Activated T-cell treated with anti-CD3 and anti-CD28 coated beads, Interleukin-2, amount 50 U/mL, for 4 hours (primary cell): ENCODE measurements at regions not wholly inside any gene's neighbourhood (a gene's known extent, or its start where the extent isn't known, plus 50 kb on each side); places are given as distances from the start of the nearest gene placed in this dataset.
A peak's percentile ranks its signal among the peaks of the same experiment; 100 is the strongest.

Experiments used
- ATAC-seq, 2 donors: fragments of 200-7000 bp; cut with Tn5 transposase; one replicate each; pipeline ENCODE4 v1.10.0; 2021
- DNase-seq: peaks from one replicate; pipeline ENCODE4 v3.0.0-alpha.2; 2020
- H3K27me3 Mint-ChIP-seq: one replicate; pipeline ENCODE4 v1.8.0; 2021; ENCODE audit warnings: low read depth, mixed read lengths
- H3K36me3 Mint-ChIP-seq: one replicate; pipeline ENCODE4 v1.8.0; 2022; ENCODE audit warnings: mixed read lengths; ENCODE audit not compliant: insufficient read depth
- H3K4me1 Mint-ChIP-seq: one replicate; pipeline ENCODE4 v1.8.0; 2021; ENCODE audit warnings: low read depth, mixed read lengths
- H3K4me3 Mint-ChIP-seq: one replicate; pipeline ENCODE4 v1.8.0; 2021; ENCODE audit warnings: mild to moderate bottlenecking, moderate library complexity, mixed read lengths
- H3K9me3 Mint-ChIP-seq: one replicate; pipeline ENCODE4 v1.8.0; 2021; ENCODE audit warnings: mixed read lengths

DNA sequence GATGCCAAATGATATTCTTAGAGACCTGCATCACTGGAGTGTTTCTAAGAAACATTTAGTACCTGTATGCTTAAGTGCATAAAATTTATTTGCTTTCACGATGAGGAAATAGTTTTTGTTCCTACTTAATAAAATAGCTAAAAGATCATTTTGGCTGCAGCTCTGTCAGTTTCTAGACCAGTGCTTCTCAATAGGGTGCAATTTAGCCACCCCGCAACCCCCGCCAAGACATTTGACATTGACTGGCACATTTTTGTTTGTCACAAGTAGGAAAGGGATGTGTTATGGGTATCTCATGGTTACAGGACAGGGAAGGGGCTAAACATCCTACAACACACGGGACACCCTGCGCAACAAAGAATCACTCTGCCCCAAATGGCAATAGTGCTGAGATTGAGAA lies 335.7 kb upstream of the HSF2 start:
- no peaks in the 10 kb centered on the region for H3K27me3 Mint-ChIP-seq
- no peaks in the 10 kb centered on the region for H3K4me1 Mint-ChIP-seq
- no peaks in the 10 kb centered on the region for H3K9me3 Mint-ChIP-seq
- no peak overlapping the region for H3K4me3 Mint-ChIP-seq
- ATAC-seq = no peak
- no peaks in the 10 kb centered on the region for H3K36me3 Mint-ChIP-seq
- no peak for DNase-seq

DNA sequence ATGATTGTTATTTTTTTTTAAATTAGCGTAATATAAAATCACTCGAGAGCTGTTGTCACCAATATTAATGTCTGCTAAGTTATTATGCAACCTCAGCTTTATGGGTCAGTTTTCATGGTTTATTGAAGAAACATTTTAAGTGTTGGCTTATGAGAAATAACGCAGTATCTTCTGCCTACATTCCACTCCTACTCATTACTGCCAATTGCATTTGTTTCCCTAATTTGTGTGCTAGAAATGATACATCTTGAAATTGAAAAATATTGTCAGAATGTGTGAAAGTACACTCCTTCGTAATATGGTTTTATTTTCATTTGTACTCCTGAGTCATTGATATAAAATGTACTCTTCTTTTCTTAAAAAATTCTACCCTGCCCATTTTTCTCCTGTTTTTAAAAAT lies 333.3 kb upstream of the HSF2 start:
- no peaks in the 10 kb centered on the region for H3K27me3 Mint-ChIP-seq
- no peaks in the 10 kb centered on the region for H3K36me3 Mint-ChIP-seq
- no peak for DNase-seq
- no peaks in the 10 kb centered on the region for H3K9me3 Mint-ChIP-seq
- no peak for ATAC-seq
- no peak overlapping the region for H3K4me3 Mint-ChIP-seq
- H3K4me1 Mint-ChIP-seq = no peaks in the 10 kb centered on the region

- H3K4me3 Mint-ChIP-seq = no peak overlapping the region
- H3K4me1 Mint-ChIP-seq = no peaks in the 10 kb centered on the region
- no peak for DNase-seq
- no peaks in the 10 kb centered on the region for H3K36me3 Mint-ChIP-seq
- ATAC-seq = no peak
- no peaks in the 10 kb centered on the region for H3K27me3 Mint-ChIP-seq
- H3K9me3 Mint-ChIP-seq = no peaks in the 10 kb centered on the region
Measured at GRCh38 chr6:122068291-122068769, 331.1 kb upstream of the HSF2 start.

DNA sequence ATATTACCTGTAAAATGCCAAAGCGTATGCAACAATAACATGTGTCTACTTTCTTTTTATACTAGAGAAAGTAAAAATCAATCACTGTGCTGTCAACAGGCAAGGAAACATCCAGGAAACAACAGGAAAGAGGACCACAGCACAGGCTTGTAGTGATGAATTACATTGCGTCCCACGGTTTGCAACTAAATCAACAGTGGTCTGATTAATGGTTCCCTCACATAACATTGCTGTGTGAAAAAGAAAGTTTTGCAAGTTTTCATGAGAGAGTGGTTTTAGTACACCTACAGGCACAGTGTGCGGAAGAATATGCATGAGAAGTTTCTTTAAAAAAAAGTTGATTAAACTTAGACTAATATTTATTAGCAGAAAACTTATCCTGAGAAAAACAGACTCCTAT lies 329.5 kb upstream of the HSF2 start:
- DNase-seq = no peak
- no peaks in the 10 kb centered on the region for H3K4me1 Mint-ChIP-seq
- no peak for ATAC-seq
- H3K27me3 Mint-ChIP-seq = no peaks in the 10 kb centered on the region
- no peak overlapping the region for H3K4me3 Mint-ChIP-seq
- no peaks in the 10 kb centered on the region for H3K36me3 Mint-ChIP-seq
- H3K9me3 Mint-ChIP-seq = no peaks in the 10 kb centered on the region

DNA sequence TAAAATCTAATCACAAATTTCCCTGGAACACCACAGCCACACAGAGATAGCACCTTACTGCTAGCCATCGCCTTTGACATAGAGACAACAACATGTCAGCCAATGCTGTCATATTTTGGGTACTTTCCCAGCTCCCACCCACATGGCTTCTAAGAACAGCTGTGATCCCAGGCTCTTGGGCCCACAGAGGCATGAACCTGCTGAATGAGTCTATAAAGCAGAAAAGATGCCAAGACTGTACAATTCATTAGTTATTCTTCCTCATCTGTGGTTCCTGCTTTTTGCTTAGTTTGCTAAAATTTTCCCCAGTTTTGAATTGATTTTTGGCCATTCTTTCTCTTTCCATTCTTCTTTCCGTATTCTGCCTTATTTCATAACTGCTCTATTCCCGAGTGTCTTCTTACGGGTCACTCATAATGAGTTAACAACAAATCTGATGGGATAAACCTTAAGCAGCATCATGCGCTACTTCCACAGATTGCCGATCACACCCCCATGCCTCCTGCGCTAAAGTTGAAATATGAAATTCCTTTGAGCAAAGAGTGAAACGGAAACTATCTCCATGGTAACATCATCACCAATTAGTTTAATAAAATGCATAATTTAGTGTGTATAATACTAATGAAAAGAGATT lies 327.3 kb upstream of the HSF2 start:
- Mint-ChIP-seq H3K4me3 (no peak overlapping the region), H3K27me3 (no peaks in the 10 kb centered on the region), H3K36me3 (no peaks in the 10 kb centered on the region), H3K9me3 (no peaks in the 10 kb centered on the region), H3K4me1 (no peaks in the 10 kb centered on the region)
- DNase-seq (no peak), ATAC-seq (peak in 1 of 2 donors; percentile 25)

DNA sequence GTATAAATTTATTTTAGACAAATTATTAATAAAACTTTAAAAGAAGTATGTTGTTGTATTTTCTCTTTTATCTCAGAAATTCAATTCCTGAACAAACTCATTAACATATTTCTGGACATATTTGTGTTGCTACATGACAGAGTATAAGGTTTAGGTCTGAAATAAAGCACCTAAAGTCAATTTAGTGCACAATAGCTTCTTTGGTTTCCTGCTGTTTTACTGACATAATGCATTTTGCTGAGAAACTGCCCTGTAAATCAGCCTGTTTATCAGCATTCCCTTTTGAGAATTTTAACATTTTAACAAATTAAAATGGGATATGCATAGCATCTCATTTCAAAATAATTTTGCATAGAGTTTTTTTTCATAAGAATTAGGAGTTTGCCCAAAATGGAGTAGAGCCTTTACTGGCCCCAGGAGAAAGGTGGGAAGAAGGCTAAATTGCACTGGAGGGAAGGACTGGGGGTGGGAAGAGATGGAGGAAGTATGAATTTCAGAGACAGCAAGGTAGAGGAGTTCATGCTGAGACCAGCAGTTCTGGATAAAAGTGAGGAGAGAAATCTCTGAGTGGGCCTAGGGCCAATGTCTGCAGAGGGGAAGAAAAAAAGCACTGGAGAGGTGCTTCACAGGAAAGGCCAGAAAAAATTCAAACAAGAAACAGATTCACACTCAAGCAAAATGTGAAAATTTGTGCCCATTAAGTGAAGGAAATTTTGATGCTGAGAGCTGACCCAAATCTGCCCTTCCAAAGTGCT lies 324.2 kb upstream of the HSF2 start:
- DNase-seq (no peak), ATAC-seq (no peak)
- H3K27me3 Mint-ChIP-seq = no peaks in the 10 kb centered on the region
- H3K4me3 Mint-ChIP-seq = no peak overlapping the region
- no peaks in the 10 kb centered on the region for H3K36me3 Mint-ChIP-seq
- no peaks in the 10 kb centered on the region for H3K9me3 Mint-ChIP-seq
- no peaks in the 10 kb centered on the region for H3K4me1 Mint-ChIP-seq

DNA sequence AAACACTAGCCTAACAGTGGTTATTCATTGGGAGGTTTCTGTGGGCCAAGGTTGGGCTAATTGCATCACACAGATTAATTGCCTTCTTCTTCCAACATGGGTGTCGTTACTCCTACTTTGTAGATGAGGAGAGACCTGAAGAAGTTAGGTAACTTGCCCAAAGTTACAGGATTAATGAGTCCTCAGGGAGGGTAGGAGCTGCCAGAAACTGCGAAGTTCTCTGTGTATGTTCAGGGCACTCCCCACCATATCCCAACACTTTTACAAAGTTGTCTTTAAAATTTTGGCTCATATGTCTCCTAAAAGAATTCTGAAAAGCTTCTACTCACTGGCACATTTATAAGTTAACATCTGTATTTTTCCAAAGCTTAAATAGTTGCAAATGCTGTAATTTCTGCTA lies 323.5 kb upstream of the HSF2 start:
- H3K27me3 Mint-ChIP-seq = no peaks in the 10 kb centered on the region
- no peak overlapping the region for H3K4me3 Mint-ChIP-seq
- no peak for DNase-seq
- no peaks in the 10 kb centered on the region for H3K4me1 Mint-ChIP-seq
- ATAC-seq = no peak
- H3K36me3 Mint-ChIP-seq = no peaks in the 10 kb centered on the region
- H3K9me3 Mint-ChIP-seq = no peaks in the 10 kb centered on the region

DNA sequence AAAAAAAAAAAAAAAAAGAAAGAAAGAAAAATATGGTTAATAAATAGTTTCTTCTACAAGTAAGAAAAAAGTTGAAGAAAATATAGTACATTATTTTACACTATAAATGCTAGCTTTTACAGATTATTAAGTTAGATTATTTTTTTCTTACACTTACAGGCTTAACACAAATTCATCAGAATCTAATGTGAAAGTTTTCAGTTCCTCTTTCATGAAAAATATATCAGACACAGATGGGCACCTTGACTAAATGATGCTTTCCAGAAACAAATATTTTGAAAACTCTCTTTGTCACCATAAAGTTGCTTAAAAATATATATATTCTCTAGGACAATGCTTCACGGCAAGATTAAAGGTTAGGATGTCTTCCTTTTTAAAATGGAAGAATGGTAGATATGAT lies 321.8 kb upstream of the HSF2 start:
- DNase-seq = no peak
- no peaks in the 10 kb centered on the region for H3K9me3 Mint-ChIP-seq
- H3K4me3 Mint-ChIP-seq = no peak overlapping the region
- ATAC-seq = no peak
- H3K36me3 Mint-ChIP-seq = no peaks in the 10 kb centered on the region
- no peaks in the 10 kb centered on the region for H3K27me3 Mint-ChIP-seq
- no peaks in the 10 kb centered on the region for H3K4me1 Mint-ChIP-seq

GRCh38 chr6:122078481-122078880 lies 321.0 kb upstream of the HSF2 start:
- no peaks in the 10 kb centered on the region for H3K27me3 Mint-ChIP-seq
- ATAC-seq = no peak
- H3K9me3 Mint-ChIP-seq = no peaks in the 10 kb centered on the region
- H3K4me3 Mint-ChIP-seq = no peak overlapping the region
- H3K4me1 Mint-ChIP-seq = no peaks in the 10 kb centered on the region
- no peaks in the 10 kb centered on the region for H3K36me3 Mint-ChIP-seq
- DNase-seq = no peak

DNA sequence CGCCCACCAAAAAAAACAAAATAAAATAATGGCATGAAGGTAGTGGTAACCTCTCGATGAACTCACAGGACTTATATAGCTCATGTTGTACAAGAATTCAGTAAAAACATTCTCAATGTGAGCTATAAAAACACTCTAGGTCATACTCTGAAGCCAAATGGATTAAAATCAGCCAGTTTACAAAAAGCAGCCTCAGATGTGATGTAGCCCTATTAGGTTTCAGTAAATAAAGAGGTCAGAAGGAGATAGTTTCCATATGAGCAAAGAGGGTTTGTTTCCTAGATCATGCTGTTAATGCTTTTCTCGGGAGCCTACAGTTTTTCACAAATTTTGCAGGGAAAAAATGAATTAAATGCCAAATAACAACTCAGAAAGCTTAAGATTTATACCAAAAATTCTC lies 319.5 kb upstream of the HSF2 start:
- DNase-seq = no peak
- Mint-ChIP-seq H3K4me1 (no peaks in the 10 kb centered on the region), H3K27me3 (no peaks in the 10 kb centered on the region), H3K36me3 (no peaks in the 10 kb centered on the region), H3K9me3 (no peaks in the 10 kb centered on the region), H3K4me3 (no peak overlapping the region)
- ATAC-seq = no peak

DNA sequence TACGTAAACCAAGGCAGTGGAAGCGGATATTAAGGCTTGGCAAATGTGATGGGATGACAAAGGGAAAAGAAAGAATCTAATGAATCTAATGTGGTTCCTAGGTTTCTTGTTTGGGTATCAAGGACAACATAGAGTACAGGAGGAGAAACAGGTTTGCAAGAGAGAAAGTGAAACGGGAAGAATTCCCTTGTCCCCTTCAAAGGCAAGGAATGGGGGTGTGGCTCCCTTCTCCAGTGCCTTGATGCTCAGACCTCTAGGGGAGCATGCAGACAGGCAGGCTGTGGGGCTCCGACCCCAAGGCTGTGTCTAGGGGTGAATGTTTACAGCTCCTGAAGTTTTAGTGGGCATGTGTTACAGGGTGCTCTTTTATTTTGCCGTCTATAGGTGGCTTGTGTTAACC lies 317.5 kb upstream of the HSF2 start:
- Mint-ChIP-seq H3K36me3 (no peaks in the 10 kb centered on the region), H3K4me1 (no peaks in the 10 kb centered on the region), H3K9me3 (no peaks in the 10 kb centered on the region), H3K4me3 (no peak overlapping the region), H3K27me3 (no peaks in the 10 kb centered on the region)
- no peak for ATAC-seq
- DNase-seq = no peak

DNA sequence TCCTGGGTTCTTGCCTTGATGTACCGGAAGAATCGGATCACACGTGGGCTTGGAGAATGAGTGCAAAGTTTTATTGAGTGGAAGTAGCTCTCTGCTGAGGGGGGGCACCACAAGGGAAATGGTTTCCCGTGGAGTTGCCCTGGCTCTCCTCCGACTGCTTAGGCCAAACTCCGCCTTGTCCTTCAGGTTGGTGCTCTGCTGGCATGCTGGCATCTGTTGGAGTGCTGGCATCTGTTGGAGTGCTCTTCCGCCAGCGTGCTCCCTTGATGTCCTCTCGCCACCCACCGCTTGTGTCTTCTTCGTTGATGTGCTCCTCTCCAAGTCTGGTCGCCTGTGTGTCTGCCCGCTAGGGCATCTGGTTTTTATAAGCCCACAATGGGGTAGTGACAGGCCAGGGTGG lies 317.1 kb upstream of the HSF2 start:
- Mint-ChIP-seq H3K4me3 (no peak overlapping the region), H3K9me3 (no peaks in the 10 kb centered on the region), H3K36me3 (no peaks in the 10 kb centered on the region), H3K27me3 (no peaks in the 10 kb centered on the region), H3K4me1 (no peaks in the 10 kb centered on the region)
- no peak for DNase-seq
- ATAC-seq = no peak

DNA sequence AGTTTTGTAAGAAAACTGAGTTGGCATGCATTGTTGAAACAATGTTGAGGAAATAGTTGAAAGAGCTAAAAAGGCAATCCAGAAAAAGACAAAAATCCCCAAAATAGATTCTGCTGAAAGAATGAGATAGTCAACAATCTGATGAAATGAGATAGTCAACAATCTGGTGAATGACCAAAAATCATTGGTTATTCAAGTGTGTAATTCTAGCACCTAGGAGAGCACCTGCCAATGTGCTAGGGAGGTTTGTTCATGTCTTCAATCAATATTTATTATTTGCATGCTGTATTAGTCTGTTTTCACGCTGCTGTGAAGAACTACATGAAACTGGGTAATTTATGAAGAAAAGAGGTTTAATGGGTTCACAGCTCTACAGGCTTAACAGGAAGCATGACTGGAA lies 307.1 kb upstream of the HSF2 start:
- ATAC-seq (no peak), DNase-seq (no peak)
- Mint-ChIP-seq H3K4me1 (no peaks in the 10 kb centered on the region), H3K36me3 (no peaks in the 10 kb centered on the region), H3K4me3 (no peak overlapping the region), H3K9me3 (no peaks in the 10 kb centered on the region), H3K27me3 (no peaks in the 10 kb centered on the region)

DNA sequence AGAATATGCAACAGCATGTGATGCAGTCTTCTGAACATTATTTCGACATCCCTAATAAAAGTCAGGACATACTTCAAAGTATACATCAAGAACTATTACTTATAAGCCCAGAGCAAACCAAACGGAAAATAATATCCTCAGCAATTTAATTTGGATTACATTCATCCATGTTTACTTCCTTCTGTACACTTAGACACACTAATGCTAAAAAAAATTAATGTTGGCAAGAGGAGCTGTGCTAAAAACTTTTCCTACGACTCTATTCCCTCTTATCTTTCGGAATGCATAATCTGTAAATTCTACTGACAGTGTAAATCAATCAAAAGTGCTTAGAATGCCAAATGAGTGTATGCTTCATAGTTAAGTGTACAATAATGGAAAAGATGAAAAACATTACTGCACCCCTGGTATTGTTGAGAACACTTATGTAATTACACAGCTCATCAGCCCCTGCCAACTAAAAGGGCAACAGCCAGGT lies 301.2 kb upstream of the HSF2 start:
- Mint-ChIP-seq H3K27me3 (no peaks in the 10 kb centered on the region), H3K9me3 (no peaks in the 10 kb centered on the region), H3K36me3 (no peaks in the 10 kb centered on the region), H3K4me1 (no peaks in the 10 kb centered on the region), H3K4me3 (no peak overlapping the region)
- ATAC-seq (no peak), DNase-seq (no peak)

GRCh38 chr6:122102026-122102425 lies 297.4 kb upstream of the HSF2 start:
- ATAC-seq (no peak), DNase-seq (no peak)
- no peaks in the 10 kb centered on the region for H3K9me3 Mint-ChIP-seq
- H3K4me1 Mint-ChIP-seq = no peaks in the 10 kb centered on the region
- no peaks in the 10 kb centered on the region for H3K27me3 Mint-ChIP-seq
- H3K4me3 Mint-ChIP-seq = no peak overlapping the region
- no peaks in the 10 kb centered on the region for H3K36me3 Mint-ChIP-seq
